Hepatocyte (in vitro differentiated cells): ENCODE measurements at regions not wholly inside any gene's neighbourhood (a gene's known extent, or its start where the extent isn't known, plus 50 kb on each side); places are given as distances from the start of the nearest gene placed in this dataset.
"Not testable (repeated sequence)": the region's sequence is repeated elsewhere in the genome, so short reads cannot be mapped to it uniquely, and the experiment has no call there.

Experiments
- CTCF ChIP-seq: fragments of 200-600 bp; sonication (generic); IDR thresholded peaks from 2 replicates; pipeline ENCODE4 v1.5.1; 2016; ENCODE audit warnings: antibody characterized with exemption, mild to moderate bottlenecking; ENCODE audit not compliant: poor library complexity
- EZH2 ChIP-seq: fragments of 200-600 bp; sonication (generic); IDR thresholded peaks from 2 replicates; pipeline ENCODE4 v1.6.1; 2016; ENCODE audit warnings: antibody characterized with exemption, mild to moderate bottlenecking, borderline replicate concordance
- EZH2phosphoT487 ChIP-seq: fragments of 200-600 bp; sonication (generic); IDR thresholded peaks from one replicate; pipeline ENCODE4 v1.6.1; 2018; ENCODE audit warnings: antibody characterized with exemption, mild to moderate bottlenecking, low read depth, moderate library complexity; ENCODE audit not compliant: unreplicated experiment, severe bottlenecking

GRCh38 chr3:177466622-177467021 lies 269.3 kb upstream of the TBL1XR1 start:
- not testable (repeated sequence) for TF ChIP-seq CTCF, EZH2, EZH2phosphoT487
